NCI-H1436 treated with DMSO at 0.1 percent for 48 hours (cell line): ENCODE measurements at regions not wholly inside any gene's neighbourhood (a gene's known extent, or its start where the extent isn't known, plus 50 kb on each side); places are given as distances from the start of the nearest gene placed in this dataset.
A peak's percentile ranks its signal among the peaks of the same experiment; 100 is the strongest.

Source experiments
- DNase-seq: peaks from one replicate; lab custom pipeline; 2025; lab: John Stamatoyannopoulos, UW

DNA sequence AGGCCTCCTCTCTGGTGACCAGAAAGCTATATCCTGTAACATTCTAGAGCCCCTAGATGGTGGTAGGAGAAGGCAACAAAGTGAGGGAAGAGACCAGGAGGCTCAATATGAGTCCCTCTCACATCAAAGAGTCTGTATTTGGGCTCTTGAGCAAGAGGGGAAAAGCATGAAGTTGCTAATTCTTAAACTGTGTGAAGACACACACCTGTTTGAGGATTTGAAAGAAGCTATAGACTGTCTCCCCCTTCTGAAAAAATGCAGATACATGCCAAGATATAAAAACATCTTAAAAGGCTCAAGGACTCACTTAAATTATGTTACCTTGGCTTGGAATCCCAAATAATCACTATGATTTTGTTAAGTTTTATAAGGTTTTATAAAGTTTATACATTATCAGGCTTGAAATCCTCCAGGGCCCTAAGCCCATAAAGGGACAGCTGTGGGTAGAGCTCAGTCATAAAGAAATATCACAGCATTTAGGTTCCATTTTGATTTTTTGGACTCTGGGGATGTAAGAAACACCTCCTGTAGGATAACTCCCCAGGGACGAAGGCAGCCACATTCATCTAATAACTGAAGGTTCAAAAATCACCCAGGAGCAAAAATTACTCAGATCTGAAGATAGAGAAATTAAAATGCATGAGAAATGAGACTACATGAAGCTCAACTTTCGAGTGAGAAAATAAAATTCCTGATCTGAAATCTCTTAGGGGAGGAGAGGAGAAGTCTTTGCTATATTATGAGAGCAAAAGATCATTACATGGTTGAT lies 136.1 kb upstream of the LGALSL start:
- no peak for DNase-seq

GRCh38 chr2:64318476-64318748 lies 135.6 kb upstream of the LGALSL start:
- DNase-seq: no peak

DNA sequence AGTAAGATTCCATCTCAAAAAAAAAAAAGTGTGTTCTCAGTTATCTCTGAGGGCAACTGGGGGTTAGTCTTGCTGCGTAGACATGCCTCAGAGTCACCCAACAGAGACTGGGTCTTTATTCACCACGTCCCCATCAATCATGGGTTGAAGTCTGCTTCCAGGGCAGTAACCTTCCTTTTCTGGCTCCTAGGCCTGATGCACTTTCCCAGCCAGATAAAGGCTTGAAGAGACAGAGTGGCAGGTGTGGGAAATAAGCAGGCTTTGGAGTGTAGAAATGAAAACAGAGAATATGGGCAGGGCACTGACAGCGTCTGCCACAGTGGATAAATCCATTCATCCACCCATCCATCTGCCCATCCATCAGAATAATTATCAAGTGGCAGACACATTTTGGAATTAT lies 134.1 kb upstream of the LGALSL start:
- no peak for DNase-seq

GRCh38 chr2:64322433-64322832 lies 131.5 kb upstream of the LGALSL start:
- DNase-seq: no peak

- no peak for DNase-seq
These were observed 130.8 kb upstream of the LGALSL start for GRCh38 chr2:64323197-64323596.

- no peak for DNase-seq
These were observed 129.1 kb upstream of the LGALSL start for GRCh38 chr2:64324746-64325410.

DNA sequence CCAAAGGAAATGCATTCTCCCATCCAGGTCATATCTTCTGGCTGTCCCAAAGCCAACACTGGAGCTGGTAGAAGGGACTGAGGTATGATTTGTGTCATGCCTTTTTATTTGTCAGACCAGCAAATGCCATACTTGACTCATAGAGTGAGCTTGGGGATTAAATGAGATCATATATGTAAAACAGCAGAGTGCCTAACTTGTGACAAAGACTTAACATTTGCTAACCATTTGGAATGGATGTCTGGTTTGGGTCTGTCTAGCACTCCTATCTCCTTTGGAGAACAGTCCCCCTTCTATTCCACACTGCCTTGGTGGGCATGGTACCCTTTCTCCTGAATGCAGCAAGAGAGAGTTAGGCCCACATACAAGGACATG lies 128.5 kb upstream of the LGALSL start:
- no peak for DNase-seq

GRCh38 chr2:64325852-64326577 lies 127.9 kb upstream of the LGALSL start:
- DNase-seq: no peak

DNA sequence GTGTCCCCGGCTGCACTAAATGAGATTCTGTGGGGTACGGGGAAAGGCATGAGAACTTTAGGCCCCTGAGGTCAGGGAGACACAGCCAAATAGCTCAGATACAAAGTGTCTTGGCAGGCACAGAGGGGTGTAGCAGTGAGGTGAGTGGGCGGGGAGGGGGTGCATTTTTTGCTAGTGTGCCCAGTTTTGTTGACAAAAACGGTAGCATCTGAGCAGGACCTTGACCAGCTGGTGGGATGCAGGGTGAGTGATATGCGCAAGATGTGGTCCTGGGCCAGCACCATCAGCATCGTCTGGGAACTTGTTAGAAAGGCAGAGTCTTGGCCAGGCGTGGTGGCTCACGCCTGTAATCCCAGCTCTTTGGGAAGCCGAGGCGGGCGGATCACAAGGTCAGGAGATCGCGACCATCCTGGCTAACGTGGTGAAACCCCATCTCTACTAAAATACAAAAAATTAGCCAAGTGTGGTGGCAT lies 127.3 kb upstream of the LGALSL start:
- no peak for DNase-seq

DNA sequence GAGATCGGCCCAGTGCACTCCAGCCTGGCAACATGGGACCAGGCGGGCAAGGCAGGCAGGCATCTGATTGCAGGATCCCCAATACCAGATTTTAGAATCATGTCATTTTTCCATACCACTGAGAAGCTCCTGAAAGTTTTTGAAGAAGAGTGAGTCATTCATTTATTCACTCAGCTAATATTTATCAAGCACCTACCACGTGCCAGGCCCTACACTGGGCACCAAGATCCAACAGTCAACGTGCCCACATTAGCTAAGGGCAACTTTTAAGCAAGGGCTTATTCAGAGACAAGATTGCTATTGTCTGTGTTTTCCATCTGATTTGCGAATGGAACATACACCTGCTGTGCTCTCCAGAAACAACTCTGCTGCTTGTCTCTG lies 126.8 kb upstream of the LGALSL start:
- DNase-seq: no peak

DNA sequence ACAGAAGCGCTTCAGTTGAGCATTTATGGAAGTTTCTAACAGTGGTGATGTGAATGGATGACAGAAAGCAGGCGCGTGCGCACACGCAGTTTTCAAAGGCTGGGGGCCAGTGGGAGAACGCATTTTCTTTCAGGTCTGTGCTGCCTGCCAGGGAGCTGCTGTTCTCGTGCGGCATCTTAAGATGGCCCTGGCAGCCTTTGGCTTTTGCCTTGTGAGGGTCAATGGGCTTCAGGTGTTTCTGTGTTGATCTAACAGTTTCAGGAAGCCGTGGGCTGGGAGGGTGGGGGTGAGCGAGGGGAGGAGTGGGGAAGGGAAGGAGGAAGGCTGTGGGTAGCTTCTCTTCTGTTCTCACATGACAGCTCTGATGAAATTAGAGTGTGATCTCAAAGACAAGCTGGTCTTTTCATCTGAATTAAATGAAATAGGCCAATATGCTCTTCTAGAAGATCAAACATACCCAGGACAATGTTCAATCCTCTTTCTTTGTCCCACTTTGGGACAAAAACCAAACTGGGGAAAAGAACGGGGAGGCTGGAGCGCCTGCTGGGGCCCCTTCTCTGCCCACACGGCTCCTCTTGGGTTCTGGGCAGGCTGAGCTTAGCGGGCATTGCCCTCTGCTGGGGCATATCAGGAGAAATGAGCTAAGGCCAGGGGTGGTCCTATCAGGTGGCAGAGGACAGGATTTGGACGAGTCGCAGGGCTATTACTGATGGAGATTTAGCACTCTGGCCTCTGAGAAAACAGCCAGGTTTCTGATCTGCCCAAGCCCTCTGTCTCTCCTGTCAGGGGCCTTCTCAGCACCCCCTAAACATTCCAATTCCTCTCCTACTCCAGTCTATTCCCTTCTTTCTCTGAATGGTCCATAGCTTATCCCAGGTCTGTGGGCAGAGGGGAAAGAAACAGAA lies 126.2 kb upstream of the LGALSL start:
- no peak for DNase-seq

- no peak for DNase-seq
These were observed 125.6 kb upstream of the LGALSL start for GRCh38 chr2:64328415-64328722.

DNA sequence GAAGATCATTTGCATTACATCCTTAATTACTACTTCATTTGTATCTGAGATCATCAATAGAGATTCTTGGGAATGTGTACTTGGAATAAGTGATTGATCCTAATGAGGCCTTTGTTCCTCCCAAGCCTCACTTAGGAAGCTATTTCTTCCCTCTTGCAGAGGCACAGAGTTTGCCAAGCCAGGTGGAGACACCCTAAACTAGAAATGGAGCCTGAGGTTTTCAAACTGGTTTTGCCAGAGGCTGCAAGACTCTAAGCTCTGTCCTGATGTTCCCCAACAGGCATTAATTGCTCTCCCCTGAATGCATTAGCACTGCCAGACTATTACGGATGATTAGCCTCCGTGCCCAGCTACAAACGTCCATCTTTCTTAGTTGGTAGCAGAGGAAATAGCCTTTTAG lies 125.2 kb upstream of the LGALSL start:
- no peak for DNase-seq

GRCh38 chr2:64329848-64330247 lies 124.1 kb upstream of the LGALSL start:
- no peak for DNase-seq

DNA sequence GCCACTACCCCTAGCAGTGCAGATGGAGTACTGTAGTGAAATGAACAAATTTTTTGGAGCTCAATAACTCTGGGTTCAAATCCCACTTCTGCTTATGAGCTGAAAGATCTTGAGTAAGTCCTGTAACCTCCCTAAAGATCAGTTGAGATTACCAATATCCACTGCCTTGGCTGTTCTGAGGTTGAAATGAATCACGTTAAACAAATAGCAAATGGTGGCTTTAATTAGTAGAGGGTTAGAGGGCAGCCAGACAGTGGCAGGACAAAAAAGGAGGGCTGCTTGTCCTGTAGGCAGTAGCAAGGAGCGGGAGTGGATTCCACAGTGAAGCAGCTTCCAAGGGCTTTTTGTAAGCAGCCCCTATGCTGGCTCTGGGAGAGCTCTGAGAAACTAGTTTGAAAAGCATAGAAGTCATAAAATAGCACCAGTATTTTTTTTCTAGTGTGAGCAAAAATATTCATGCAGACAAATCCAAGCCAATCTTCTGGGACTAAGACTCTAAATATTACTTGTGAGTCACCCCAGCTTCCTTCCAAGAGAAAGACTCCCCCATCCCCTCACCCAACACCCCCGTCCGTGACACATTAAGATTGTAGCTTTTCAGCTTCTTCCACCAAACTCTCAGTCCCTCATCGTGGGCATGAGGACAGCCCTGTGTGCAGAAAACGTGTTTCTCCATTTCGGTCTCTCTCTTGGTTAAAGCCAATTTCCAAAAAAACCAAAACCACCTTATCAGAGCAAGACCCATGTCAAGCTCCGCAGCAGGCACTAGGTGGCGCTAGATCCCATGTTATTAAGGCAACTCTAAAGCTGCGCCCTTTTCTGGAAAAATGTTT lies 123.5 kb upstream of the LGALSL start:
- peak; percentile 67 for DNase-seq

DNA sequence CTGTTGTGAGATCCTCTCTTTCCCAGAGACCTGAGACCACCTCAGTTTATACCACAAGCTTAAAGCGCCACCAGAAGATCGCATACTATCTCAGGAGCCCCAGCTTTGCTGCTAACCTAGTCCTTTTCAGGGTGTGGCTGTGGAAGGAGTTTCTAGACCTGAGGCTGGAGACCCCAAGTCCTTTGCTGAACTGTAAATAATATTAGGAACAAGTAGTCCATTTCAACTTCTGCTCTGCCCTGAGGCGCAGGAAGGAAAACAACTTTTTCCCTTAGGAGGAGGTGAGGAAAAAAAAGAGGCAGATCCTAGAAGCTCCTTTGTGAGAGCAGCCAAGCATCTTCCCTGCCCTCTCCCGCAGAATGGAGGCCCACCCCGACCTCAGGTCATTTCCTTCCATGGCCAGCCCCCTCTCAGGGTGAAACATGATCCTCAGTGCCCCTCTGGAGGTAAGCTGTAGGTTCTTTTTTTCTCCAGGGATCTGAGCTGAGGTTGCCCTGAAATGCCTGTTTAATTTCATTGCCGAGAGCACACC lies 122.8 kb upstream of the LGALSL start:
- DNase-seq: no peak

DNA sequence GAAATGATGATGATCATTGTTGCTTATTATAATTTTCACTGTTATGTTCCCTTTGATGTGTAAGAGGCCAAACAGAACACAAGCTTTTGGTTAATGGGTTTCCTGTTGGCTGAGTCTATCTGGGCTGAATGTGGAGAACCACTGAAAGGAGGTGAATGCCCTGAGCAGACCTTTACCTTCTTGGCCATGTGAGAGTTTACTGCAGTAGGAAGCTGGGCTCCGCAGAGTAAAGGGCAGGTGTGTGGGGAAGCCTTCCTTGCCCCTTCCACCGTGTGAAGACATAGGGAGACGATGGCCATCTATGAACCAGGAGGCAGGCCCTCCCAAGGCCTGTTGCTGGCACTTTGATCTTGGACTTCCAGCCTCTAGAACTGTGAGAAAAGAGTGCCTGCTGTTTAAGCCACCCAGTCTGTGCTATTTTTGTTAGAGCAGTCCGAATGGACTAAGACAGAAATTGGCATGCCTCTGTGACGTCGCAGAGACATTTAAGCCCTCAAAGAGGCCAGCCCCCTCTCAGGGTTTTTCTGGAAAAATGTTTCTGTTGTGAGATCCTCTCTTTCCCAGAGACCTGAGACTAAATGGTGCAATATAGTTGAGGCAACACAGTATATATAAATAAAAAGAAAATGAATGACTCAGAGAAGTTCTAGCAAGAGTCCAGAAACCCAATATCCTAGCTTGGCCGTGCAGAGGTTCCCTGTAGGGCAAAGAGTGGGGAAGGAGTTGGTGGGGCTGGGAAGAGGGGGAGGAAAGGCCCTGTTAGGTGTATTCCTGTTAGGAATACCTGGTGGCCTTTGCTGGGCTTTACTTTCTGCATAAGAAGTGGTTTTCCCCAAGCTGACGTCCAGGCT lies 121.9 kb upstream of the LGALSL start:
- DNase-seq: no peak

- DNase-seq: no peak
These were observed 117.8 kb upstream of the LGALSL start for GRCh38 chr2:64336171-64336570.

DNA sequence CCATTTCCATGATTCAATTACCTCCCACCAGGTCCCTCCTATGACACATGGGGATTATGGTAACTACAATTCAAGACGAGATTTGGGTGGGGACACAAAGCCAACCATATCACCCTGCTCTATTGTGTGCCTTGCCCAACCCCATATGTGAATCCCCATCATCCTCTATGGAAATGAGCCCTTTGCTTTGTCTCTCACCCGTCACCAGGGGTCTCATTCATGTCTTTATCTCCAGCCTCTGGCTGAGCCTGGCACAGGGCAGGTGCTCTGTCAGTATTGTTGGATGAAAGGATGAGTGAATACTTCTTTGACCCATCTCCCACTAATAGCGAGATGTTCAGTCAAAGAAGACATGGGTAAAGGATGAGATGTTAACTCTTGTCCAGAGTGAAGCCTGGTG lies 116.6 kb upstream of the LGALSL start:
- no peak for DNase-seq

- DNase-seq: no peak
These were observed 115.9 kb upstream of the LGALSL start for GRCh38 chr2:64338108-64338507.
